ENCODE measurements at regions not wholly inside any gene's neighbourhood (a gene's known extent, or its start where the extent isn't known, plus 50 kb on each side); places are given as distances from the start of the nearest gene placed in this dataset.
A peak's percentile ranks its signal among the peaks of the same experiment; 100 is the strongest.
"Not testable (repeated sequence)": the region's sequence is repeated elsewhere in the genome, so short reads cannot be mapped to it uniquely, and the experiment has no call there.

DNA sequence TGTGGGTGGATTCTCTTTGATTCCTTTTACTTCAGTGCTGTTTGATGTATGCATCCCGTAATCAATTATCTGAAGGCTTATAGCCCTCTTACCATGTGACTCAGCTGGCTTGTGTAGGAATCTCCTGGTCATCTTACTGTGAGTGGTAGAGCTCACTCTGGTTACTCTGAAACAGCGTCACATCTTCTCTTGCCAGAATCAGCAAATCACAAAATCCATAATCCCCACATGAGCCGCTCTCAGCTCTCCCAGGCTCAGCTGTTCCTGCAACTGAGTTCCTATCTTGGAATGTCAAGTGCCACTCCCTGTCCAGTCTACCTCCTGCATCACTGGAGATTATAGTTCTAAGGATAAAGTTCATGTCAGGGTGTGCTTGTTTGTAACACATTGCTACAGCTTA lies 278.0 kb downstream of the FBXO8 start:
- no peak for DNase-seq

DNA sequence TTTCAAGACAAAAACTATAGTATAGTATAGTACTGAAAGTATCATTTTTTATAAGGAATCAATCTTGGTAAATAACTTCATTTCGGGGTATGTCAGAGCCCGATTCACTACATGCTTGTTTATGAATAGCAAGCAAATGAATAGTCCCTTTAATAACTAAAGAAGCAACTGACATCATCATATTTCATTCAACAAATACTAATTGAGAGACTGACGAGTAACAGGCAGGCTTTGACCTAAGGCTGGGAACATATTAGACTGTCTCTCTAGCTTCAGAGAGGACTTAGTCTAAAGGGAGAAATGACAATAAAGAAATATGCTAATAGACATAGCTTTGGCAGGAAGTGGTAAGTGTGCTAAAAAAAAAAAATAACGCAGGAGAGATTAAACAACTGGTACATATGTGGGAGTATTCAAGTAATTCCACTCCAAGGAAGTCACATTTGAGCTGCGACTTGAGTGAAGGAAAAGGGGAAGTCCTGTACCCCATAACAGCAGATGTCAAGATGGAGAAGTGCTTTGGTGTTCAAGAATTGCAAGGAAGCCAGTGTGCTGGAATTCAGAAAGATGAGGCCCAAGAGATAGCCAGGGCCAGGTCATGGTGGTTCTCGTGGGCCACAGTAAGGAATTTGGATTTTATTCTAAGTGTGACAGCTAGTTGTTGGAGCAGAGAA lies 284.9 kb downstream of the FBXO8 start:
- no peak for DNase-seq

DNA sequence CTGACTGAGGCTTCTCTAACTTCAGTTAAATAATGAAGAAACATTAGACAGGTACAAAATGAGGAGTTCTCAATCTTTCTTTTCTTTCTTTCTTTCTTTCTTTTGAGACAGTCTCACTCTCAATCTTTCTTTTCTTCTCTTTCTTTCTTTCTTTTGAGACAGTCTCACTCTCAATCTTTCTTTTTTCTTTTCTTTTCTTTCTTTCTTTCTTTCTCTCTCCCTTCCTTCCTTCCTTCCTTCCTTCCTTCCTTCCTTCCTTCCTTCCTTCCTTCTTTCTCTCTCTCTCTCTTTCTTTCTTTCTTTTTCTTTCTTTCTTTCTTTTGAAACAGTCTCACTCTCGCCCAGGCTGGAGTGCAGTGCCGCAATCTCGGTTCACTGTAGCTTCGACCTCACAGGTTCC lies 287.7 kb downstream of the FBXO8 start:
- not testable (repeated sequence) for DNase-seq

DNA sequence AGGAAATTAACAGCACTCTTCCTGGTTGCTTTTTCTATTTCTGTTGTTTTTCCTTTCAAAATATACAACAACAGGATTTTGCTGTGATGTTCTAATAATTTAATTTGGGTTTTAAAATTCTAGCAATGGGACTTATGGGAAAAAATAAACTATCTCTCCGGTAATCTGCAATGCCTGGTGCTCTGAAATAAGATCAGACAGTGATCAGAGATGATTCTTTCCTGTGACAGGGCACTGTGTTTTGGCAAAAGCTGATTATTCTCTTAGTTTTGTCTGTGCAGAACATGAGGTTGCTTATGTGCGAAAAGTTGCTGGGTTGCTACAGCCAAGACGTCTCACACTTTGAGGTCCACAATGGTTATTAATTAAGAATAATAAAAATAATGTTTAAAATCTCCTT lies 291.7 kb downstream of the FBXO8 start:
- DNase-seq, result no peak

DNA sequence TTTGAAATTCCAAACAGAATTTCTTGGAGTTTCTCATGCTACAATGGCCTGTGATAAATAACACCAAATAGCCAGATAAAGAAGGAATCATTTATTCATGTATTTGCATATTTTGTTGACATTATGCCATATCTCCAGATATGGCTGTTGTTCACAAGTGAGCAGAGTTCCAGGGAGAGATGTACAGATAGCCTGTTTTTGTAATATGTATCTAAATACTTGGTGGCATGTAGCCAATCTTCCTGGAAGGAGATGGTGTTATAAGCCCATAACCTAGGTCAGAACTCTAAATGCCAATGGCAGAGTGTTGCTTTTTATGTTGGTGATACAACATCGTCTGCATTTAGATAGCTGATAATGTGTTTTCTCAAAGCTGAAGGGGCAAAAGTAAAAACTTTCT lies 292.2 kb downstream of the FBXO8 start:
- DNase-seq, result no peak

DNA sequence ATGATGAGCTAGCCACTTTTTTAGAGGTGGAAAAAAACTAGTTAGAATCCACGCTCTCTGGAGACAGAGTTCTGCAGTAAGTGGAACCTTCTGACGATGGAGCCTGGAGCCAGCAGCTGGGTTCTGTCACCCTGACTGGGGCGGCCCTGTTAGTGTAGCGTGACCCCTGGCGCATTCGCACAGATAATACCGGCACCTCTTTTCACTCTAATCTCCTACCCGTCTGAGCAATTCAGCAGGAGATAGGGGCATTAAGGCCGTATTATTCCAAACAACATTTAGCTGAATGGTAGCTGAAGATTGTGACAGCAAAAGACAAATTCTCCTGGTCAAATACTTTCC lies 292.6 kb downstream of the FBXO8 start:
- no peak for DNase-seq

DNA sequence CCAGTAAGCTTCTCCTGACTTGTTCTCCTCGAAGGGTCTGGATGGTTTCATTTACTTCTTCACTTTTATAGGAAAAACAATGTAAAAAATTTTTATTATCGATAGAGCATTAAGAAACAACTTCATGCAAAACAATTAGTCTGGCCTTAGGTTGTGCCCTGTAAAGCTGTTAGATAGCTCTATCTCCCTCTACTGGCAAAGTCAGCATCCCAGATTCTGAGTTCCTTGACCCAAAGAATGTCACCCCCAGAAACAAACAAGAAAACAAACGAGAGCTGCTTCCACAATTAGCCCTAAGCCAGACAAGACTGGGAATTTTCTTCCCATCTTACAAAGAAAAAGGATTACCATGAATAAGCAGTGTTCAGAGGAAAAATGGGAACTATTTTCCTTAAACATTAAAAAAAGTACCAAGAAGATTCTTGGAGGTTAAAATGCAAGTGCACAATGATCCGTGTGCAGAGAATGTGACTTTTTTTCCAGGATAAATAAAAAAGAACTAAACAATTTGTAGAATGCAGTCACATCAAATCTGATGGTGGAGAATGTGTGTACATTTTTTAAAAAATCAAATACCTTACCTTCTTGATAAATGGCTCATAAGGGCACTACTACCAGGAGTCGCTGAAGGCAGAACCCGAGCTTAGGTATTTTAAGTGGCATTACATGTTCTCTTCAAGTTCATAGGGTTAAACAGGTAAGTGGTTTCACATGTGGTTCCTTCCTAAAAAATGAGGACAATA lies 293.2 kb downstream of the FBXO8 start:
- peak; percentile 31 for DNase-seq

DNA sequence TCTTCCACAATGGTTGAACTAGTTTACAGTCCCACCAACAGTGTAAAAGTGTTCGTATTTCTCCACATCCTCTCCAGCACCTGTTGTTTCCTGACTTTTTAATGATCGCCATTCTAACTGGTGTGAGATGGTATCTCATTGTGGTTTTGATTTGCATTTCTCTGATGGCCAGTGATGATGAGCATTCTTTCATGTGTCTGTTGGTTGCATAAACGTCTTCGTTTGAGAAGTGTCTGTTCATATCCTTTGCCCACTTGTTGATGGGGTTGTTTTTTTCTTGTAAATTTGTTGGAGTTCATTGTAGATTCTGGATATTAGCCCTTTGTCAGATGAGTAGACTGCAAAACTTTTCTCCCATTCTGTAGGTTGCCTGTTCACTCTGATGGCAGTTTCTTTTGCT lies 319.9 kb downstream of the FBXO8 start:
- not testable (repeated sequence) for DNase-seq

DNA sequence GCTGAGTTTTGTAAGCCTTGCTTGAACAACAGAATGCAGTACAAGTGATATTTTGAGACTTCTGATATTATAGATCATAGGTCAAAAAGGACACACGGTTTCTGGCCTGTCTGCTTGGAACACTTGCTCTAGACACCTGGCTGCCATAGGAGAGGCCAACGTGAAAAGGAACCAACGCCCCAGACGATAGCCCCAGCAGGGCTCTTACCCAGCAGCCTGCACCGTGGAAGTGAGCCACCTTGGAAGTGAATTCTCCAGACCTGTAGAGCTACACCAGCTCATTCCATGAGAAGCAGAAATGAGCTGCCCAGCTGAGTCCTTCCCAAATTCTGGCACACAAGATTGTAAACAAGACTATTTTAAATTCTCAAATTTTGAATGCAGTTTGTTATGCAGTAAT lies 323.1 kb downstream of the FBXO8 start:
- DNase-seq, result no peak

DNA sequence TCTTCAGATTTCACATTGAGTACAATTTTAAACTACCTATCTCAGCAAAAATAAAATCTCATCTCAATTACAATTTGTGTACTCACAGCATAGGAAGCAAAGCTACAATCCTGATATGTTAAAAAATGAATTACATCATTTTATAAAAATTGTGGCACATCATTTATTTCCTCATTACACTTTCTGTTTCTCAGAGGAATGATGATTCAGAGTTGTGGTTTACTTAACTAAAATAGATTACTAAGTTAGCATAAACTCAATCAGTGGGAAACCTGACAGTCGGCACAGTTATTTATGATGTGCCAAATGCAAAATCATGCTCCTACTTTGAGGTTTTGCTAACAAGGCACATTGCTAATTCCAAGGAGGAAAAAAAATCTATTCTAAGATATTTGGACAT lies 325.0 kb downstream of the FBXO8 start:
- peak; percentile 5 for DNase-seq

DNA sequence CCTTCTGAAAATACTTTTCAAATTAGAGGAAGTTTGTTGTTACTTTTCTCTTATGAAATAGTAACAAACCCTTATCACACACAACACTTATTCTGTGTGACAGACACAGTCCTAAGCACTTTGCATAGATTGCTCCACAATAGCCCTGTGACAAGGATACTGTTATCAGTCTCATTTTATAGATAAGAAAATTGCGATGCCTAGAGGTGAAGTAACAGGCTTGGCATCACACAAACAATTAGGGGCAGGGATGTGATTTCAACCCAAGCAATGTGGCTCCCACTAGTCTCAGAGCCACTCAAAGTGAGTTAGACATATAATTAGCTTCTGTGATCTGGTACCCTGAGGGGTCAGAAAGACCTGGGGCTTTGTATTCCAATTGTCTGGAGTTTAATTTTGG lies 339.9 kb downstream of the FBXO8 start:
- DNase-seq, result no peak

DNA sequence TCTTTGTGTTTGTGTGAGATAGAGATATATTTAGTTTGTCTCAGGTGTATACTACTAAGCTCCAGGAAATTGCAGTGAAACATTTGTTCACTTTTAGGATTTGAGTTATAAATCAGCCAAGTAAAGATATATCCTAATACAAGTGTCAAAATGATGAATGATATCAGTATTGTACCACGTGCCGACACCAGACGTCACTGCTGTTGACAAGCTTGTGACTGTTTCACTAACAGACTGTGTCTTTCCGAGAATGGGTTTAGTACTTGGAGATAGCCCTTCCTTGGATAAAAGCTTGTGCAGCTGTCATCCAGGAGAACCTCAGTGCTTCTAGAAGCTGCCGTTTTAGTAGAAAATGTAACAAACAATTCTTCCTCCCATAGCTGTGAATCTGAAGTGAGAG lies 343.3 kb downstream of the FBXO8 start:
- no peak for DNase-seq

DNA sequence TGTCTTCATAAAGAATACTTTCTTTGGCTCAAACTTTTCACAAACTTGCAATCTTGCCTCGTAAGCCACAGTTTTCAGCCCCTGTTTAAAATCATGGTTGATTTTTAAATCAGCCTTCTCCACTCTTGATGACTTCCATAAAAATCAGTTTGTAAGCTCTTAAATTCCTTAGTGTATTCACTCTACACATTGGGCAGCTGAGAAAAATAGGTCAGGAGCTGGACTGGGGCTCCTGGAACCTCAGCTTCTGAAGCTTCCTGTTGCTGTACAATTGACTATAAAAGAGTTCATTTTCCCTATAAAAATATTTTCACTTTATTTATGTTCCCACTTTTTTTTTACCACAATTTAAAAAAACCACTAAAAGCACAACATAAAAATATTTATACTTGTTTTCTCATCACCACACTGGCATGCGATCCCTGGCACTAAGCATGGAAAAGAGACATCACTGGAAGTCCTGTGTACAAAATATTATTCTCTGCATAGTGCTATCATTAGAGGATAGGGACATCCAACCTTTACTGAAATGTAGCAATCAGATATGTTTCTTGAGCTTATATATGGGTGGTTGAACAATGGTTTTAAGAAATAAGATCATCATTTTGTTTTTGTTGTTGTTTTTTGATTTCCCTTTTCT lies 345.7 kb downstream of the FBXO8 start:
- no peak for DNase-seq

DNA sequence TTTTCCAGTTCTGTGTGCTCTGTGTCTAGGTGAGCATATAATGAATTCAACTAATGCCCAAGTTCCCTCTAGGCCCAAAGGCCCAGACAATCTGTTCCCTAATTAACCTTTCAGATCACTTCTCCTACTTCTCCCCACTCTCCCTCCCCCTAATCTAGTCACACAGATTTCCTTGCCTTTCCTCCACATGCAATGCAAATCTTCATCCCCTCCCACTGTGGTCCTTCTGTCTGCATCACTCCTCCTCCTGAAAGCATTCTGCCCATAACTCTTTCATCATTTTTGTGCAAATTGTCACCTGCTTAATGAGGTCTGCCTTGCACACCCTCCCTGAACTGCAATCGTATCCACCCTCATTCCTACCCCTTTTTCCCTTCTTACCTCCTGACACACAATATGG lies 346.6 kb downstream of the FBXO8 start:
- DNase-seq, result no peak

DNA sequence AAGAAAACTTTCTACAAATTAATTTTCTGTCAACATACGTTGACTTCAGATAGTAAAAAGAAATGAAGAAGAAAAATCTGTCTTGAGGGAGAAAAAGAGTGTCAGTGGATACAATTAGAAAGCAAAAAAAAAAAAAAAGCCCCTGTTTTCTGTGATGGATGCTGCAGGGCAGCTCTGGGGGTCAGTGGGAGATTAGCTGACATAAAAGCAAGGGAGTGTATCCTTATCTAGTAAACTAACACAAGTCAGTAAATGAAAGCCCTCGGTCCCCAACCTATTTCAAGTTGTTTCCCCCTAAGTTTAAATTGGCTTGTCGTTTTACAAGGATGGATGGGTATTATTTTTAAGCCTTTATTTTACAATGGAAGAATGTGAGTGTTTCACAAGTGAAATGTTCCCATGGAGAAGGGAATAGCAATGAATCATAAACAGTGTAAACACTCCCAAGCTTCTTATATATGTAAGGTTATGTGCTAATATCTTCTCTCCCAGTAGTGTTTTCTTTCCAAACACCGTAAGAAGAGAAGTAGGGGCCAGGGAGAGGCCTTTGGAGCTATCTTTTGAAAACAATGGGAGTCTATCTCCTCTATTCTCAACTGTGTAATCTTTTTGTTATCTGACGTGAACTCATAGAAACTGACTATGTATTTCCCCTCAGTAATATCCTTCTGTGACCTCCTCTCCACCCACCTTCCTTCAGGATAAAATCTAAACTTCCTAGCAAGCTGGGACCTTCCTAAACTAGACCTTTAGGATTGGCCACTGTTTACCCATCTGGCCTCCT lies 347.7 kb downstream of the FBXO8 start:
- DNase-seq, result no peak

DNA sequence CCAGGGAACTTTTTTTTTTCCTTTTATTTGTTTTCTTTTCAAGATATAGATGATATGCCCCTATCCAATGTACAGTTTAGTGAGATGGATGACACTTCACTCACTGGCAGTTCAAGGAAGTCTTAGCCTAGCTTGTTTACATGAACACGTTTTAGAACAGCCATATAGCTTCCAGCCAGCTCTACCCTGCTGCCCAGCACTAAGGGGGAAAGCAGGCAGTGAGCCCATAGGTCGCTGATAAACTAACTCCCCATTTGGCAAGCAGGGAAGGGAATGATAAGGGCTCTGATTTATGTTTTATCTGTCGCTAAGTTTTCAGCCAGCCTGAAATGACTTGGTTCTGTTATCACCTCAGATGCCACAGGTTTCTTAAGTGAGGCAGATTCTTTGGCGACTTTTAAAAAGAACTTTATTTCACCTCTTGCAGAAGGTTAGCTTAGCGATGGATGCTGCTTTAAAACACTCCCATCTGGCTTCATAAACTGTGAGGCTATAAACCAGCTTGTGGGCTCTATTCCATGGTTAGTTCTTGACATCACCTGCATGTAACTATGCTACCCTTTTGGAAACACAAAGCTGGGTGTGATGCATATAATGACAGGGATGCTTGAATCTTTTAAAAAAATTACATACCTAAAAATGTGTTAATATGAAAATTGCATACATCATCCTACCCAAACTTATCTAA lies 348.4 kb downstream of the FBXO8 start:
- DNase-seq, result no peak

DNA sequence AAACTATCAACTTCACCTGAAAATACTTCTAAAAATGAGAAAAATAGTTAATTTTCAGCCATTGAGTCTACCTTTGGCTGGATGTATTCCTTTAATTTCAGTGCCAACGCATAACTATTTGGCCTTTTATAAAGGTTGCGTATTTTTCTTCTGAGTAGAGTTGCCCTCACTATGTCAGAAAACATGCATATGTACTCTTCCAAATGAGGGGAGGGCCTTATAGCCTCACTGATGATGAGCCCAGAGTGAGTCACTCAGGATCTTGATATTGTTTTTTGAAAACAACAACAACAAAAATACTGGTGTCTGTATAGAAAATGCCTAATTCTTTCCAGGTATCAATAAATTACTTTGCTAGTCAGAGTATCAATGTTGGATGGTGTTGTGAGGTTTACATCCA lies 349.3 kb downstream of the FBXO8 start:
- DNase-seq, result no peak

DNA sequence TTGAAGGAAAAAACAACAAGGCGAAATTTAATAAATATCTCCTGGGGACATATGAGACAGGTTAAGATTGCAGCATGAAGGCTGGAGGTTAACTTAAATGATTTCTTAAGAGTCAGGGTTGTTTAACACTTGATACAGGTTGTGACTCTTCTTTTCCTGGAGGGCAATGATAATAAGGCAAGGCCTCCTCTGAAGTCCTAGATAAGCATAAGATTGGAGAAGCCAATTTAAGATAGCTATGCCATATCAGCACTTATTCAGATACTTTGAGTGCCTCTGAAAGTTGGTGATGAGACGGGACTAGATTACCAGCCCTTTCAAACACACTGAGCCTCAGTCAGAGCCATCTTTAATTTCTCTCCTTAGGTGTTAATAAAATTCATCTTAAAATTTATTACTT lies 350.8 kb downstream of the FBXO8 start:
- DNase-seq, result no peak

DNA sequence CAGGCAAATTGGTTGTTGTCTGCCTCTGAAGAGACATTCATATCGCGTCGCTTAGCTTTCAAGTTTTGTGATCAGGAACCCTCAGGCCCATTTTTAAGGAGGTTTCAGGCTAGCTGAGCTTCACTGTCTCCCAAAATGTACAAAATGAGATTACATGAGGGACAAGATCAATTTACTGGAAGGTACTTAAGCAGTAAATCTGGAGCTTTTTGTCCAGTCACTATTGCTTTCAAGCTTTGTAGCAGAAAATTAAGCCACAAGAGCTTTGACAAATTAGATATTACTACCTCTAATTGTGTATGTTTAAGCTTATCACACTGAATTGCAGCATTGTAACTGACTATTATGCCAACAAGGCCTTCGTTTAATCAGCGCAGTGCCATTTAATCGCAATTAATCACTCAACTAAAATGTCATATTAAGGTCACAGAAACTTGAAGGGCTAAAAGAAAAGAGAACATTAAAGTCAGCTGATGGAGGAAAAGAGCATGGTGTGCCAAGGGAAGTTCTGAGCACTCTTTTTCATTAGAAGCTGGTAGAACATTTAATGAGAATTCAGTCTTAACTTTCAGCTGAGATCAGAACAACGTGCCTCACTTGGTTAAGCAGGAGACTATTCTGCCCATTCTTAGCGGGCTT lies 353.0 kb downstream of the FBXO8 start:
- DNase-seq, result no peak

DNA sequence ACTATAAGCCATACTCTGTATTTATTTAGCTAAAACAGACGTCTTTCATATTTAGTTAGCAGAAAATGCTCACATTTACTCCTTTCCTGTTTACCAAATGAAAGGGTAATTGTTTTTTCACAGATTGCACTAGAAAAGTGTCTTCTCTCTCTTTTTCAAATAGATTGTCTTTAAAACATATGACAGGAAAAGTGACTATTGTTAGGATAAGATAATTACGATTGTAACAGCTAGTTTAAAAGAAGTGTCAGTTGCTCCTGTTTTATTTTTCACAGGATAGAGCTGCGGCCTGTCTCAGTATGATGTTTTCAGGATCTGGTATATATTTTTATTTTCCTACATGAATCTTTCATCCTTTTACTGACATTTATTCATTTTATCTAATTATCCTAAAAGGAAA lies 353.5 kb downstream of the FBXO8 start:
- no peak for DNase-seq

DNA sequence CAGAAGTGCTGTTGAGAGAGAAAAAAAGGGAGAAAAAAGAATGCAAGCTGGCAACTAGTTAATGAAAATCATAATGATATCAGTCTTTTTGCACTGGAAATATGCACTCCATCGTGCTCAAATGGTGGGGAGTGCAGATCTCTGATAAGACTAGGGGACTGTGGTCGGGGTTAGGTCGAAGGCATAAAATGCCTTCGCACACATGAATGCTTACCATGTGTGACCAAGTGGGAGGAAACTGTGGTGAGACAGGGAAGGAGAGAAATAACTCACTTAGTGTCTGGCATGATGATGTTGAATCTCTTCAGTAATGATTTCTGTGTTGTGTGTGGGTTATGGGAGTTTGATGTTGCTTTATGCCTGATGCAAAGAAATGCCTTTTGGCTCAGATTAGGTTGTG lies 358.9 kb downstream of the FBXO8 start:
- no peak for DNase-seq

DNA sequence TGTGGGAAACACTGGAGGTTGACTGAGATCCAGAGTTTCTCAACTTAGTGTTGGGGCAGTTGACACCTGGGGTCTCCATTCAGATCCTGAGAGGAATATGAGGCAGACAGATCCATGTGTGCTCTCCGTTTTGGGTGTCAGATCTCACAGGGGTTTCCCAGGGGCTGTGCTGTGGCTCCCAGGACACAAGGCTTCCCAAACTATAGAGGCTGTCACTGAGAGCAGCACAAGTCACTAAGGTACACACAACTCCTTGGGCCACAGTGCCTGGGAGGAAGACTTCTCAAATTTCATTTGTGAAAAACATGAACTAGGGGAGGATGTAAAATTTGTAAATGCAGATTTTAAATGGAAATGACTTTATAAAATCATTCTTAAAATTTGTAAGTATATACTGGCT lies 363.6 kb downstream of the FBXO8 start:
- no peak for DNase-seq

DNA sequence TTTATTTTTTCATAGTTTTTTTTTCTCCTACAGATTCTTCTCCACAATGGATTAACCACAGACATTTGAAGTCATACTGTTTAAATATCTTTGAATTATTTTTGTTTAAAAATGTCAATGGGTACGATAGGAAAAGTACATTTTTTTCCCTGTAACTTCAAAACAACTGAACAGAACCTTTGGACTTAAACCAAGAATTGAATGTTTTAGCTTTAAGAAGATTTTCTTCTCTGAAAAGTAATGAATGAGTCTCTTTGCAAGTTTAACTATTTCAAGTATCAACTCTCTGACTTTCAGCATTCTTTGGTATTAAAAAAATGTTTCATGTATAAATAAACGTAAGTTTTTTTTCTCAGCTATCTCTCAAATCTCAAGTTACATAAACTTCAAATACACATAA lies 364.3 kb downstream of the FBXO8 start:
- DNase-seq, result peak; percentile 17
